BLaER1 (cell line): ENCODE measurements at regions not wholly inside any gene's neighbourhood (a gene's known extent, or its start where the extent isn't known, plus 50 kb on each side); places are given as distances from the start of the nearest gene placed in this dataset.
A peak's percentile ranks its signal among the peaks of the same experiment; 100 is the strongest.
"Not testable (repeated sequence)": the region's sequence is repeated elsewhere in the genome, so short reads cannot be mapped to it uniquely, and the experiment has no call there.

Source experiments
- H3K27ac ChIP-seq: shearing (Covaris generic); formaldehyde crosslinking; 2 replicates; pipeline ENCODE4 v1.8.1; 2022
- H3K27me3 ChIP-seq: shearing (Covaris generic); formaldehyde crosslinking; 2 replicates; pipeline ENCODE4 v1.8.1; 2022
- H3K36me3 ChIP-seq: shearing (Covaris generic); formaldehyde crosslinking; 2 replicates; pipeline ENCODE4 v1.8.1; 2022
- H3K4me1 ChIP-seq: shearing (Covaris generic); formaldehyde crosslinking; 2 replicates; pipeline ENCODE4 v1.8.1; 2022
- H3K4me2 ChIP-seq: shearing (Covaris generic); formaldehyde crosslinking; 2 replicates; pipeline ENCODE4 v1.8.1; 2022
- H3K4me3 ChIP-seq: shearing (Covaris generic); formaldehyde crosslinking; 2 replicates; pipeline ENCODE4 v1.8.1; 2022
- H3K9ac ChIP-seq: shearing (Covaris generic); formaldehyde crosslinking; 2 replicates; pipeline ENCODE4 v1.8.1; 2022
- H3K9me3 ChIP-seq: shearing (Covaris generic); formaldehyde crosslinking; 2 replicates; pipeline ENCODE4 v1.8.1; 2022
- H4K20me1 ChIP-seq: shearing (Covaris generic); formaldehyde crosslinking; 2 replicates; pipeline ENCODE4 v1.8.1; 2022
- Cebpa-rat ChIP-seq: shearing (Covaris generic); IDR thresholded peaks from 2 replicates; pipeline ENCODE4 v1.8.1; 2022

DNA sequence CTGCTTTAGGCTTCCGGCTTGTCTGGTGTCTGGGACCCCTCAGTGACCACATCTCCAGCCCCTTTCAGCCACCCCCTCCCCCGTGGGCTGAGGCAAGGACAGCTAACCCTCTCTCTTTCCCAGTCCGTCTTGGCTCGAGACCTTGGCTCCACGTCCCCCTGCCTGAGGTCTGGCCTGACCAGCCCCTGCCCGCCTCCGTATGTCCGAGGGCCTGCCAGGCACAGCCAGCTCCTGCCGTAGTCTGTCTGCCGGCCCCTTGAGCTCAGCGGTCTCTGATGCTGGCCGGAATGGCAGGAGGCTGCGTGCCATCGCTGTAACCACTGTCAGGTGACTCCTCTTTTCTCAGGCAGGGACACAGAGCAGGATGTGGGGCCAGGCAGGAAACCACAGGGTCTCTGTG, 73.3 kb upstream of the LRPAP1 start:
- TF ChIP-seq Cebpa-rat: no peak
- Histone ChIP-seq H3K27me3 (no peaks in the 10 kb centered on the region), H3K9me3 (peaks cover 7% of the 10 kb centered on the region; the same call in 1 of the 2 replicates), H3K4me2 (no peak overlapping the region), H3K36me3 (no peaks in the 10 kb centered on the region), H4K20me1 (no peaks in the 10 kb centered on the region), H3K4me3 (no peak overlapping the region), H3K9ac (no peak overlapping the region), H3K4me1 (peaks cover 8% of the 10 kb centered on the region), H3K27ac (no peak overlapping the region)

- H3K9me3 ChIP-seq, H3K27me3 ChIP-seq, H3K27ac ChIP-seq, H4K20me1 ChIP-seq, H3K9ac ChIP-seq, H3K4me1 ChIP-seq, H3K36me3 ChIP-seq, H3K4me2 ChIP-seq, H3K4me3 ChIP-seq: not testable (repeated sequence)
These were observed 70.8 kb upstream of the LRPAP1 start for GRCh38 chr4:3602886-3603645.

DNA sequence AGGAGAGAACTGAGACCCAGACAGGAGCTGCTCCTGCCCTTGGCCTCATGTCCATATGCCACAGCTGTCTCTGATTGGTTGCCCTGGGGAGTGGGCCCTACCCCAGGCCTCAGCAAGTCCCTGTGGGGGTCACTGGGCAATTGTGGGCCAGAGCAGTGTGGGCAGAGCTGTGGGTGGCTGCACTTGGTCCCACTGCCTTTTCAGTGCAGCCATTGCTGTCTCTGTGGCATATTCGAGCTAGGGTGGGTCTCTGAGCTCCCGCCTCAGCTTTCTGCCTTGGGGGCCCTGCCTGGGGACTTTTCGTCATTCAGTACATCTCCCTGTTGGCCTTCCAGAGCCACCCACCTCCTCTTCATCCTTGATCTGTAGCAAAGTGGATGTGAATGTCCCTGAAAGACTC, 69.8 kb upstream of the LRPAP1 start:
- H3K4me2 ChIP-seq: no peak overlapping the region
- H4K20me1 ChIP-seq: no peaks in the 10 kb centered on the region
- no peak overlapping the region for H3K4me3 ChIP-seq
- no peak for TF ChIP-seq Cebpa-rat
- no peaks in the 10 kb centered on the region for H3K27me3 ChIP-seq
- H3K9ac ChIP-seq: no peak overlapping the region
- peaks cover 7% of the 10 kb centered on the region; the same call in 1 of the 2 replicates for H3K9me3 ChIP-seq
- H3K36me3 ChIP-seq: no peaks in the 10 kb centered on the region
- no peak overlapping the region for H3K27ac ChIP-seq
- no peaks in the 10 kb centered on the region for H3K4me1 ChIP-seq

- not testable (repeated sequence) for H3K27ac ChIP-seq, H3K27me3 ChIP-seq, H3K9me3 ChIP-seq, H3K36me3 ChIP-seq, H4K20me1 ChIP-seq, H3K9ac ChIP-seq, H3K4me1 ChIP-seq, H3K4me2 ChIP-seq, H3K4me3 ChIP-seq
These were observed 69.0 kb upstream of the LRPAP1 start for GRCh38 chr4:3601108-3601690.

- H3K27ac ChIP-seq: no peak overlapping the region
- H3K4me3 ChIP-seq: no peak overlapping the region
- no peaks in the 10 kb centered on the region for H3K27me3 ChIP-seq
- TF ChIP-seq Cebpa-rat: no peak
- H3K9ac ChIP-seq: no peak overlapping the region
- H3K4me1 ChIP-seq: no peaks in the 10 kb centered on the region
- H3K36me3 ChIP-seq: no peaks in the 10 kb centered on the region
- no peak overlapping the region for H3K4me2 ChIP-seq
- H3K9me3 ChIP-seq: peaks cover 7% of the 10 kb centered on the region; the same call in 1 of the 2 replicates
- H4K20me1 ChIP-seq: no peaks in the 10 kb centered on the region
These were observed 67.7 kb upstream of the LRPAP1 start for GRCh38 chr4:3599951-3600350.

DNA sequence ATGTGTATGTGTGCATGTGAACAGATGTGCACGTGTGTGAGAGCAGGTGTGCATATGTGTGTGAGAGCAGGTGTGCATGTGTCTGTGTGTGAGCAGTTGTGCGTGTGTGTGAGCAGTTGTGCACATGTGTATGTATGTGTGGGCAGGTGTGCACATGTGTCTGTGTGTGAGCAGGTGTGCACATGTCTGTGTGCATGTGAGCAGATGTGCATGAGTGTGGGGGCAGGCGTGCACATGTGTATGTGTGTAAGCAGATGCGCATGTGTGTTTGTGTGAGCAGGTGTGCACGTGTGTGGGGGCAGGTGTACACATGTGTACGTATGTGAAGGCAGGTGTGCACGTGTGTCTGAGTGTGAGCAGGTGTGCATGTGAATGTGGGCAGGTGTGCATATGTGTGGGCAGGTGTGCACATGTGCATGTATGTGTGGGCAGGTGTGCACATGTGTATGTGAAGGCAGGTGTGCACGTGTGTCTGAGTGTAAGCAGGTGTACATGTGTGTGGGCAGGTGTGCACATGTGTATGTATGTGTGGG, 66.5 kb upstream of the LRPAP1 start:
- Histone ChIP-seq H3K9ac (no peak overlapping the region), H4K20me1 (no peaks in the 10 kb centered on the region), H3K27ac (no peak overlapping the region), H3K4me2 (no peak overlapping the region), H3K4me1 (no peaks in the 10 kb centered on the region), H3K4me3 (no peak overlapping the region), H3K9me3 (peaks cover 7% of the 10 kb centered on the region; the same call in 1 of the 2 replicates), H3K27me3 (no peaks in the 10 kb centered on the region), H3K36me3 (no peaks in the 10 kb centered on the region)
- TF ChIP-seq Cebpa-rat: no peak

GRCh38 chr4:3597896-3598505, 65.8 kb upstream of the LRPAP1 start:
- not testable (repeated sequence) for H3K27ac ChIP-seq, H3K9ac ChIP-seq, H3K4me1 ChIP-seq, H3K4me2 ChIP-seq, H3K27me3 ChIP-seq, H3K36me3 ChIP-seq, H3K4me3 ChIP-seq, H3K9me3 ChIP-seq, H4K20me1 ChIP-seq

DNA sequence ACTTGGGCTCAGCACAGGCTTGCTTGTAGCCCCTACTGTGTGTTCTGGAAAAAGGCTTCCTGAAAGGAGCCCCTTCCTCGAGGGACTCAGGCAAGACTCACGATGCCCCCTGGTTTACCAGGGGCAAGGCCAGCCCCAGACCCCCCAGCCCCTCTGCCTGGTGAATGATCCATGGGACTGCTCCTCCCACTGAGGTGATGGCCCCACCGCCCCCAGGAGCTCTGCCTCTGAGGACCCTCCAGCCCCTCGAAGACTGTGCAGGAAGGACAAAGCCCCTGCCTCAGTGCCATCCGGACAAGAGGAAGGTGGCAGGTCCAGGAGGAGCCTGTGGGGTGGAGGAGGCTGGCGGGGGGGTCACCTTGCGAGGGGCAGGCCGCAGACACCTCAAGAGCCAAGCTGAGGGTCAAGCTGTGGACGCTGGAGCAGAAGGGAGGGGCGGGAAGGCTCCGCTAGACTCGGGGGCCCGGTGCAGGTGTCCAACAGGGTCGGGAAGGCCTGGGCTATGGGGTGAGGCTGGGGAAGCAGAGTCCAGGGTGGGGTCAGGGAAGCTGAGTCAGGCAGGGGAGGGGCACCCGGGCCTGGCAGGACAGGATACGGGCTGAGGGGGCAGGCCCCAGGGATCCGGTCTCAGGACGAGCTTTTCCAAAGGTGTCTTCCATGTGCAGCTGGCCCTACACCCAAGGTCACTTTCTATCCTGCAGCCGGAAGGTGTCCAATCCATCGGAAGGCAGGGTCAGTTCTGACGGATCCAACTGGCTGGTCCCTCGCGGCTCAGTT, 64.9 kb upstream of the LRPAP1 start:
- H3K9me3 ChIP-seq: not testable (repeated sequence)

GRCh38 chr4:3595627-3596291, 63.5 kb upstream of the LRPAP1 start:
- H3K4me2 ChIP-seq, H3K4me1 ChIP-seq, H3K4me3 ChIP-seq, H3K9me3 ChIP-seq, H3K27ac ChIP-seq, H3K9ac ChIP-seq, H3K36me3 ChIP-seq, H4K20me1 ChIP-seq, H3K27me3 ChIP-seq: not testable (repeated sequence)

More for the DNA sequence above, 64.9 kb upstream of the LRPAP1 start:
- not testable (repeated sequence) for H3K4me1 ChIP-seq, H3K27me3 ChIP-seq, H3K4me2 ChIP-seq, H3K4me3 ChIP-seq, H4K20me1 ChIP-seq, H3K9ac ChIP-seq, H3K36me3 ChIP-seq, H3K27ac ChIP-seq

- H4K20me1 ChIP-seq, H3K9me3 ChIP-seq, H3K36me3 ChIP-seq, H3K4me2 ChIP-seq, H3K4me3 ChIP-seq, H3K27me3 ChIP-seq, H3K27ac ChIP-seq, H3K9ac ChIP-seq: not testable (repeated sequence)
- peaks cover 10% of the 10 kb centered on the region; the same call in 1 of the 2 replicates for H3K4me1 ChIP-seq
These were observed 62.5 kb upstream of the LRPAP1 start for GRCh38 chr4:3594751-3595150.

- Histone ChIP-seq H3K4me1 (peaks cover 11% of the 10 kb centered on the region; the same call in 1 of the 2 replicates), H3K4me2 (peak overlapping the region; percentile 10; the same call in 1 of the 2 replicates)
- not testable (repeated sequence) for H4K20me1 ChIP-seq, H3K27ac ChIP-seq, H3K4me3 ChIP-seq, H3K9me3 ChIP-seq, H3K36me3 ChIP-seq, H3K27me3 ChIP-seq, H3K9ac ChIP-seq
These were observed 58.0 kb upstream of the LRPAP1 start for GRCh38 chr4:3589946-3590924.

DNA sequence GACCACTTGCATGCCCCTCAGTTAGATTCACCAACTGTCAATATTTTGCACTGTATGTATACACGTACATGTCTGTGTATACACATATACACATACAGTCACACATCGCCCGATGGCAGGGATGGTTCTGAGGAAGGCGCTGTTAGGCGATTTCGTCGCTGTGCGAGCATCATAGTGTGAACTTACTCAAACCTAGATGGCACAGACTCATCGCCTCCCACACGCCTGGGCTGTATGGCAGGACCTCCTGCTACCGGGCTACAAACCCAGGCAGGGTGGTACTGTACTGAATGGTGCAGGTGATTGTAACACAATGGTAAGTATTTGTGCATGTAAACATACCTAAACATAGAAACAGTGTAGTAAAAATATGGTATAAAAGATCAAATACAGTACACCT, 57.2 kb upstream of the LRPAP1 start:
- H3K36me3 ChIP-seq, H4K20me1 ChIP-seq, H3K9ac ChIP-seq, H3K27me3 ChIP-seq, H3K4me3 ChIP-seq, H3K9me3 ChIP-seq, H3K4me2 ChIP-seq, H3K27ac ChIP-seq: not testable (repeated sequence)
- peaks cover 11% of the 10 kb centered on the region; the same call in 1 of the 2 replicates for H3K4me1 ChIP-seq
